ENCODE measurements at regions not wholly inside any gene's neighbourhood (a gene's known extent, or its start where the extent isn't known, plus 50 kb on each side); places are given as distances from the start of the nearest gene placed in this dataset.

GRCh38 chr1:102083192-102083591 is 86.5 kb upstream of the OLFM3 start:
- no peak overlapping the region for H3K27ac ChIP-seq (ENCODE audit: low read depth, low read length, poor library complexity, severe bottlenecking)
- TF ChIP-seq EZH2phosphoT487 (IDR thresholded peaks at IDR 0.05; ENCODE audit: borderline replicate concordance, low read depth, low read length) = no peak
- TF ChIP-seq CTCF (conservative IDR thresholded peaks at IDR 0.05; ENCODE audit: low read length) = no peak
- H3K4me2 ChIP-seq (ENCODE audit: low read length) = no peak overlapping the region
- no peaks in the 10 kb centered on the region for H3K36me3 ChIP-seq (ENCODE audit: insufficient read depth, low read length)
- H3K9me3 ChIP-seq (ENCODE audit: low read length) = no peaks in the 10 kb centered on the region
- H3K4me3 ChIP-seq (ENCODE audit: low read depth, low read length, poor library complexity, severe bottlenecking) = no peak overlapping the region
- intact Hi-C loops (cut with micrococcal nuclease; ENCODE audit: unreplicated experiment) = no loop called here
- no peaks in the 10 kb centered on the region for H3K9me2 ChIP-seq (ENCODE audit: insufficient read depth, low read length)
- H3K79me2 ChIP-seq (ENCODE audit: insufficient read depth, low read depth, low read length) = no peaks in the 10 kb centered on the region
- H2AFZ ChIP-seq (ENCODE audit: low read length) = no peak overlapping the region
- CTCF ChIA-PET (ENCODE audit: unreplicated experiment) = no interaction called here
- BruUV-seq (replicated peaks) = no TSS peak
- no peaks in the 10 kb centered on the region for H3K4me1 ChIP-seq (ENCODE audit: insufficient read depth, low read length, poor library complexity, severe bottlenecking)
- DNase-seq (ENCODE audit: low spot score) = no peak
- no peaks in the 10 kb centered on the region for H4K20me1 ChIP-seq (ENCODE audit: insufficient read depth, low read length)
- POLR2A ChIA-PET = no interaction called here

GRCh38 chr1:102074874-102075273 is 78.1 kb upstream of the OLFM3 start:
- ChIA-PET CTCF (ENCODE audit: unreplicated experiment) (no interaction called here), POLR2A (interaction anchor here (1.1 kb wide), 1 partner anchor 17 kb away, joined by 3 read pairs; no protein-coding TSS in a partner anchor)
- H2AFZ ChIP-seq (ENCODE audit: low read length) = no peak overlapping the region
- DNase-seq (ENCODE audit: low spot score) = no peak
- H3K4me2 ChIP-seq (ENCODE audit: low read length) = no peak overlapping the region
- TF ChIP-seq EZH2phosphoT487 (IDR thresholded peaks at IDR 0.05; ENCODE audit: borderline replicate concordance, low read depth, low read length) (no peak), CTCF (conservative IDR thresholded peaks at IDR 0.05; ENCODE audit: low read length) (no peak)
- no peaks in the 10 kb centered on the region for H3K79me2 ChIP-seq (ENCODE audit: insufficient read depth, low read depth, low read length)
- no TSS peak for BruUV-seq (replicated peaks)
- no peaks in the 10 kb centered on the region for H3K9me3 ChIP-seq (ENCODE audit: low read length)
- H3K4me3 ChIP-seq (ENCODE audit: low read depth, low read length, poor library complexity, severe bottlenecking) = no peak overlapping the region
- H3K27ac ChIP-seq (ENCODE audit: low read depth, low read length, poor library complexity, severe bottlenecking) = no peak overlapping the region
- H3K9me2 ChIP-seq (ENCODE audit: insufficient read depth, low read length) = no peaks in the 10 kb centered on the region
- H3K36me3 ChIP-seq (ENCODE audit: insufficient read depth, low read length) = no peaks in the 10 kb centered on the region
- H4K20me1 ChIP-seq (ENCODE audit: insufficient read depth, low read length) = no peaks in the 10 kb centered on the region
- no peaks in the 10 kb centered on the region for H3K4me1 ChIP-seq (ENCODE audit: insufficient read depth, low read length, poor library complexity, severe bottlenecking)
- intact Hi-C loops (cut with micrococcal nuclease; ENCODE audit: unreplicated experiment) = no loop called here

GRCh38 chr1:102071451-102071850 is 74.7 kb upstream of the OLFM3 start:
- intact Hi-C loops (cut with micrococcal nuclease; ENCODE audit: unreplicated experiment) = no loop called here
- Histone ChIP-seq H4K20me1 (ENCODE audit: insufficient read depth, low read length) (no peaks in the 10 kb centered on the region), H3K9me3 (ENCODE audit: low read length) (no peaks in the 10 kb centered on the region), H3K4me3 (ENCODE audit: low read depth, low read length, poor library complexity, severe bottlenecking) (no peak overlapping the region), H3K36me3 (ENCODE audit: insufficient read depth, low read length) (no peaks in the 10 kb centered on the region), H3K79me2 (ENCODE audit: insufficient read depth, low read depth, low read length) (no peaks in the 10 kb centered on the region), H2AFZ (ENCODE audit: low read length) (no peak overlapping the region), H3K27ac (ENCODE audit: low read depth, low read length, poor library complexity, severe bottlenecking) (no peak overlapping the region), H3K4me2 (ENCODE audit: low read length) (no peak overlapping the region), H3K4me1 (ENCODE audit: insufficient read depth, low read length, poor library complexity, severe bottlenecking) (no peaks in the 10 kb centered on the region), H3K9me2 (ENCODE audit: insufficient read depth, low read length) (no peaks in the 10 kb centered on the region)
- DNase-seq (ENCODE audit: low spot score) = no peak
- no peak for TF ChIP-seq CTCF (conservative IDR thresholded peaks at IDR 0.05; ENCODE audit: low read length)
- no peak for TF ChIP-seq EZH2phosphoT487 (IDR thresholded peaks at IDR 0.05; ENCODE audit: borderline replicate concordance, low read depth, low read length)
- CTCF ChIA-PET (ENCODE audit: unreplicated experiment) = no interaction called here
- no TSS peak for BruUV-seq (replicated peaks)
- POLR2A ChIA-PET = no interaction called here

Measured in OCI-LY7 (cell line).